Aorta (tissue), 5 donors: ENCODE measurements at regions not wholly inside any gene's neighbourhood (a gene's known extent, or its start where the extent isn't known, plus 50 kb on each side); places are given as distances from the start of the nearest gene placed in this dataset.
"Not testable (repeated sequence)": the region's sequence is repeated elsewhere in the genome, so short reads cannot be mapped to it uniquely, and the experiment has no call there.

Experiments
- ATAC-seq: fragments of 200-7000 bp; cut with Tn5 transposase; one replicate; pipeline ENCODE4 v1.9.1; 2022; ENCODE audit warnings: moderate library complexity; ENCODE audit not compliant: low FRiP score
- DNase-seq, 2 donors: peaks; one replicate each; pipeline ENCODE4 v3.0.0-alpha.2; 2020
- H3K27ac ChIP-seq, 2 donors: one replicate each; pipeline ENCODE4 v1.5.1; 2013; ENCODE audit warnings: low read length in 2 of 2, mild to moderate bottlenecking in 2 of 2, moderate library complexity in 2 of 2, control low read depth in 1 of 2, inconsistent platforms in 1 of 2, low read depth in 1 of 2
- H3K27me3 ChIP-seq, 2 donors: one replicate each; pipeline ENCODE4 v1.6.1; 2013; ENCODE audit warnings: control low read depth in 1 of 2, low read length in 1 of 2, mild to moderate bottlenecking in 1 of 2, moderate library complexity in 1 of 2; ENCODE audit not compliant: insufficient read depth in 2 of 2, control insufficient read depth in 1 of 2
- H3K36me3 ChIP-seq, 2 donors: one replicate each; pipeline ENCODE4 v1.6.1; 2013; ENCODE audit warnings: control low read depth in 1 of 2, low read length in 1 of 2, mild to moderate bottlenecking in 1 of 2; ENCODE audit not compliant: insufficient read depth in 2 of 2, control insufficient read depth in 1 of 2
- H3K4me1 ChIP-seq, 2 donors: one replicate each; pipeline ENCODE4 v1.6.1; 2013; ENCODE audit warnings: low read length in 2 of 2, control low read depth in 1 of 2, mild to moderate bottlenecking in 1 of 2, moderate library complexity in 1 of 2; ENCODE audit not compliant: insufficient read depth in 2 of 2, control insufficient read depth in 1 of 2
- H3K4me3 ChIP-seq, 2 donors: one replicate each; pipeline ENCODE4 v1.5.1; 2013; ENCODE audit warnings: low read length in 2 of 2, control low read depth in 1 of 2, mild to moderate bottlenecking in 1 of 2
- H3K9me3 ChIP-seq: one replicate; pipeline ENCODE4 v1.6.1; 2013; ENCODE audit warnings: mild to moderate bottlenecking, low read length; ENCODE audit not compliant: control insufficient read depth
- WGBS, 2 donors: extraction: QIAGEN DNeasy Blood & Tissue Kit; methylation state at CpG; one replicate each; pipeline ENCODE4 v1.1.7; 2013; 5-methylcytosine and 5-hydroxymethylcytosine counted together
- intact Hi-C, 2 donors: fragments of 100-400 bp; cut with DNase I; formaldehyde crosslinking; loops; one replicate each; pipeline versions ENCODE4 v1.14.2 to v1.15.0; 2022
- donor health status: healthy with polysubstance abuse.
- donor health status: Bipolar disorder and iron deficiency.
- donor health status: DM: no; HTN: no; CAD: no.
- donor health status: DM: no; HTN: no; CAD: no.
- donor health status: DM: yes; HTN: yes; CAD: no.

DNA sequence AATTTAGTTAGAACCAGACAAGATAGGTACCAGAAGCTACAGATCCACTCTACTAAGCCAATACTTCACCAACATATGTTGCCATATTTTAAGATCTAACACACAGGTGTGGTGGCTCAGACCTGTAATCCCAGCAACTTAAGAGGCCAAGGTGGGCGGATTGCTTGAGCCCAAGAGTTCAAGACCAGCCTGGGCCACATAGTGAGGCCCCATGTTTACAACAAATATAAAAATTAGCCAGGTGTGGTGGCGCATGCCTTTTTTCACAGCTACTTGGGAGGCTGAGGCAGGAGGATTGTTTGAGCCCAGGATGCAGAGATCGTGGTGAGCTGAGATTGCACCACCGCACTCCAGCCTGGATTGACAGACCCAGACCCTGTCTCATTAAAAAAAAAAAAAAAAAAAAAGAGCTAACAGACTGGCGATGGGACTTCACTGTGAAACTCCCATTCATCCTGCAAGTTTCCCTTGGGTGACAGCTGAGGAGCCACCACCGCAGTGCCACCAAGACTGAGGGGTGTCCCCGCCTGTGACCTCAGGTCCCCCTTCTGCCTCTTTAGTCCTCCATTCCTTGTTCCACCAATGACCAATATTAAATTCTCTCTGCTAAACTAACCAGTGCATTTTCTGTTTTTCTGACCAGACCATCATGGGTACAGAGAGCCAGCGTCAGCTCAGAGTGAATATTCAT is 163.3 kb downstream of the OR4M2 start:
- peak in 1 of 2 donors; percentile 55 for DNase-seq
- no peaks in the 10 kb centered on the region for H3K4me1 ChIP-seq
- H3K36me3 ChIP-seq = no peaks in the 10 kb centered on the region
- H3K27me3 ChIP-seq = no peaks in the 10 kb centered on the region
- intact Hi-C loops = no loop called here
- no peak overlapping the region for H3K4me3 ChIP-seq
- peaks cover 1% of the 10 kb centered on the region for H3K9me3 ChIP-seq
- 70 to 80% methylated on average over 7 to 8 of the region's 8 CpGs for WGBS, 2 donors
- no peak overlapping the region for H3K27ac ChIP-seq
- ATAC-seq = no peak

DNA sequence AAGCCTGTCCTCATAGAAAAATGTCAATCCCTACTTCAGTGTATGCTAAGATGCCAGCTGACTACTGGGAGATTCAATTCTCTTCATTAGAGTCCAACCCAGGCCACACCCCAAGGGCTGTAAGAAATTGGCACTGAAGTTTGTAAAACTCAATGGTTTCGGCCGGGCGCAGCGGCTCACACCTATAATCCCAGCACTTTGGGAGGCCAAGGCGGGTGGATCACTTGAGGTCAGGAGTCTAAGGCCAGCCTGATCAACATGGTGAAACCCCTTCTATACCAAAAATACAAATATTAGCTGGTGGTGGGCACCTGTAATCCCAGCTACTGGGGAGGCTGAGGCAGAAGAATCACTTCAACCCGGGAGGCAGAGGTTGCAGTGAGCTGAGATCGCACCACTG is 169.2 kb downstream of the OR4M2 start:
- H3K27ac ChIP-seq, H3K4me3 ChIP-seq, H3K27me3 ChIP-seq, ATAC-seq, intact Hi-C loops, H3K4me1 ChIP-seq, H3K36me3 ChIP-seq, H3K9me3 ChIP-seq: not testable (repeated sequence)
- peak in 1 of 2 donors; percentile 75 for DNase-seq
- 89 to 93% methylated on average over 7 of the region's 7 CpGs for WGBS, 2 donors

- H3K4me1 ChIP-seq, H3K4me3 ChIP-seq, H3K9me3 ChIP-seq, H3K36me3 ChIP-seq, H3K27me3 ChIP-seq, H3K27ac ChIP-seq, intact Hi-C loops, ATAC-seq: not testable (repeated sequence)
- WGBS, 2 donors = 72 to 74% methylated on average over 18 of the region's 18 CpGs
- DNase-seq = peak in 1 of 2 donors; percentile 78
Measured at GRCh38 chr15:22250501-22251290, 170.4 kb downstream of the OR4M2 start.

DNA sequence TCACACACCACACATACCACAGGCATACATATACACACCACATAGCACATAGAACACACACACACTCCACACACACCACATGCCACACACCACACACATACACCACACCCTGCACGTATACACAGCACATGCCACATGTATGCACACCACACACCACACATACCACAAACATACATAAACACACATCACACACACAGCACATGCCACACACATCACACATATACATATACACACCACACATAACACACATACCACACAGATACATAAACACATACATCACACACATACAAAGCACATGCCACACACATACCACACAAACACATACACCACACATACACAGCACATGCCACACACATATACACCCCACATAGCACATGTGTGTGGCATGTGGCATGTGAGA is 171.1 kb downstream of the OR4M2 start:
- intact Hi-C loops = no loop called here
- H3K36me3 ChIP-seq = no peaks in the 10 kb centered on the region
- WGBS, 2 donors = 29 to 51% methylated on average over 1 of the region's 1 CpG
- no peaks in the 10 kb centered on the region for H3K27me3 ChIP-seq
- H3K4me1 ChIP-seq = no peaks in the 10 kb centered on the region
- no peaks in the 10 kb centered on the region for H3K9me3 ChIP-seq
- H3K4me3 ChIP-seq = no peak overlapping the region
- H3K27ac ChIP-seq = no peak overlapping the region
- ATAC-seq (no peak), DNase-seq (no peak)

DNA sequence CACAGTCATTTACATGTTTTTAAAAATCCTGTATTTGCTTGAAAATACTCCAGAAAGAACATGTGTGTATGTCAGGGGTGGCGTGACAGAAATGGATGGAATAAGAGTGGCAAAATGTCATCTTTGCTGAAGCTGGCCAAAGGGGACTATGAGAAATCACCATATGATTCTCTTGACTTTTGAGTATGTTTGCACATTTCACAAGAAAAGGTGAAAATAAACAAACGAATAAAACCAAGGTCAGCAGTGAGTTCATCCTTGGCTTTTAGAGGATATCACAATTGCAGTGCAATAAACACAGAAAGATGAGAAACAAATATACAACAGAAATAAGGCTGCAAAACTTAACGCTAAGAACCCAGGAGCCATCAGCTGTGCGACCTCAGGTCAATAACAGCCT is 171.7 kb downstream of the OR4M2 start:
- H3K36me3 ChIP-seq, intact Hi-C loops, H3K4me1 ChIP-seq, H3K27ac ChIP-seq, H3K4me3 ChIP-seq, H3K9me3 ChIP-seq, H3K27me3 ChIP-seq, ATAC-seq, DNase-seq: not testable (repeated sequence)
- 56 to 64% methylated on average over 4 of the region's 4 CpGs for WGBS, 2 donors

- whole genome bisulfite sequencing, 2 donors = 79 to 82% methylated on average over 7 of the region's 7 CpGs
- H3K36me3 ChIP-seq, H3K4me3 ChIP-seq, ATAC-seq, H3K27ac ChIP-seq, intact Hi-C loops, H3K27me3 ChIP-seq, H3K4me1 ChIP-seq, H3K9me3 ChIP-seq: not testable (repeated sequence)
- DNase-seq = peak in 1 of 2 donors; percentile 66
Measured at GRCh38 chr15:22252521-22252920, 172.2 kb downstream of the OR4M2 start.

- H3K27ac ChIP-seq, intact Hi-C loops, H3K36me3 ChIP-seq, H3K4me3 ChIP-seq, ATAC-seq, H3K9me3 ChIP-seq, H3K27me3 ChIP-seq, H3K4me1 ChIP-seq: not testable (repeated sequence)
- peak in 1 of 2 donors; percentile 67 for DNase-seq
- WGBS, 2 donors = 73 to 82% methylated on average over 14 of the region's 14 CpGs
Measured at GRCh38 chr15:22253002-22253675, 172.8 kb downstream of the OR4M2 start.

- Histone ChIP-seq H3K36me3 (no peaks in the 10 kb centered on the region), H3K9me3 (no peaks in the 10 kb centered on the region), H3K4me3 (no peak overlapping the region), H3K4me1 (no peaks in the 10 kb centered on the region), H3K27me3 (no peaks in the 10 kb centered on the region), H3K27ac (no peak overlapping the region)
- ATAC-seq (no peak), DNase-seq (peak in 1 of 2 donors; percentile 69)
- intact Hi-C loops = no loop called here
- WGBS, 2 donors = 56 to 57% methylated on average over 8 of the region's 8 CpGs
Measured at GRCh38 chr15:22253676-22254408, 173.5 kb downstream of the OR4M2 start.
